HG03457 (cell line): ENCODE measurements at regions not wholly inside any gene's neighbourhood (a gene's known extent, or its start where the extent isn't known, plus 50 kb on each side); places are given as distances from the start of the nearest gene placed in this dataset.
"Not testable (repeated sequence)": the region's sequence is repeated elsewhere in the genome, so short reads cannot be mapped to it uniquely, and the experiment has no call there.

Source experiments
- ATAC-seq: cut with Tn5 transposase; IDR thresholded peaks from one replicate; pipeline ENCODE4 v1.9.1; 2021; ENCODE audit warnings: moderate number of reproducible peaks; ENCODE audit not compliant: unreplicated experiment

DNA sequence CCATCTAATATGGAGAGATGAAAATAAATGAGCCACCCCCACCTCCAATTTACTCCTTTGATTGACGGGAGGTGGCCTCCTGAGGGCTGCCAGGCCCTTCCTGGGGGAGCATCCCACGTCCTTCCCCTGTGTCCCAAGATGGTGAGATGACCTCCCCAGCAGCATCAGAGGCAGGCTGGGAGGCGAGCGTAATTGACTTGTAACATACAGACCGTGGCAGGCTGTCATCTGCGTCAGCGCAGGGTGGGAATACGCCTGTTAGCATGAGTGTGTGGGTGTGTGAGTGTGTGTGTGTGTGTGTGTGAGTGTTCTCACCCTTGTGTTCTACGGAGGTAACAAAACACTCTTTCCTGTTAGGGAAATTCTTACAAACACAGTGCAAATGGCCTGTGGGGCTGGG is 156.9 kb upstream of the CIBAR2 start:
- no peak for ATAC-seq

DNA sequence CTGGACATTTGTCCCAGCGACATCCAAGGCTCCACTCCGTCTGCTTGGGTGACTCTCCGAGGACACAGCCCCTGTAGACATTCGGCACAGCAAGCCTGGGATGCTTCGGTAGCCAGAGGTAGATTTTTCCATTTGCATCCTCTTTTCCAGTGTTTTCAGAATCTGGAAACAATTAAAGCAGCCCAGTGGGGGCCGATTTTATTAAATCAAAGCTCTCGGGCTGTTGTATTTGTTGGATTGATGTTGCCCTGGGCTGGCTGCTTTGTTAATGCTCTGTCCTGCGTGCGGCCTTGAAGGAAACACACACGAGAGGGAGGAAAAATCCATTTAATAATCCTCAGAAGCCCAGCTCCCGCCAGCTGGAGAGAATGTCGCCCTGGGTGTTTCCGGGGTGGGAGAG is 158.1 kb upstream of the CIBAR2 start:
- no peak for ATAC-seq

GRCh38 chr16:85271198-85271597 is 158.9 kb upstream of the CIBAR2 start:
- no peak for ATAC-seq

DNA sequence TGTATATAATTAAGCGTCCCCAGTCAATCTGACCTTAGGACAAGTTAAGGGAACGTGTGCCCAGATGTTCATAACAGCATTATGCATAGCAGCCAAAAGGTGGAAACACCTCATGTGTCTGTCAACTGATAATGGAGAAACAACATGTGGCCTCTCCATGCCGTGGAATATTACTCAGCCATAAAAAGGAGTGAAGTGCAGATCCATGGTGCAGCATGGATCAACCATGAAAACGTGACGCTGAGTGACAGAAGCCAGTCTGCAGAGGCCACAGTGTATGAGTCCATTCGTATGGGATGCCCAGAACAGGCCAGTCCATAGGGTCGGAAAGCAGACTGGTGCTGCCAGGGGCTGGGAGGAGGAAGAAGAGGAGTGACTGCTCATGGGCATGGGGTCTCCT is 161.0 kb upstream of the CIBAR2 start:
- no peak for ATAC-seq

GRCh38 chr16:85274501-85274900 is 162.2 kb upstream of the CIBAR2 start:
- ATAC-seq = no peak

GRCh38 chr16:85274924-85275323 is 162.7 kb upstream of the CIBAR2 start:
- no peak for ATAC-seq

DNA sequence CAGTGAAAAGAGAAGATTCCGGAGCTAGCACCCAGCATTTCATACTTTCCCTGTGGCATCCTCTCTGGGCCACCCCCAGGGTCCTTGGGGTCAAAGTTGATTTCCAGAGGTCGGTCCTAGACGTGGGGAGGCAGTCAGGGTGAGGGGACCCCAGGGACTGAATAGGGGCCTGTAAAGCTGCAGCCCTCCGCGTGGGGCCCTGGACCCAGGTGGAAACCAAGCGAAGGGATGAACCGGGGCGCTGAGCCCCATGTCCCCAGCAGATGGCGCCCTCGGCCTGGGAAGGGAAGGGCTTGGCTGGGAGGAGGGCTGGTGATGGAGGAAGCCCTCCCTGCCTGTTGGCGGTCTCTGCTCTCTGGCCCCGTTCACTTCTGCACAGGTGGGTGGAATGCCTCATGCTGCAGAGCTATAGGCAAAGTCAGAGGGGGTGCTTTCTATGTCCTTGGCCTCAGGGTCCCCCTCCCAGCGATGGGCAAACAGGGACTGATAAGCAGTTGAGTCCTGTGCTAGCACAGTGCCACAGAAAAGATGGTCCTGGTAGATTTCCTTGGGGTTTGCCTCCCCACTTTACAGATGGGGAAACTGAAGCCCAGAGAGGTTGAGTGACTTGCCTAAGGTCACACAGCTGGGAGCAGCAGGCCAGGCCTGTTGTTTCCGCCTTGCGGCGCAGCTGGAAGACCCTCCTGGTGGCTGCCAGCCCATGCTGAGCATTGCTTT is 163.4 kb upstream of the CIBAR2 start:
- no peak for ATAC-seq

- no peak for ATAC-seq
These were observed 164.0 kb upstream of the CIBAR2 start for GRCh38 chr16:85276258-85276657.

GRCh38 chr16:85276721-85277120 is 164.4 kb upstream of the CIBAR2 start:
- no peak for ATAC-seq

GRCh38 chr16:85278839-85279238 is 166.6 kb upstream of the CIBAR2 start:
- no peak for ATAC-seq

- no peak for ATAC-seq
These were observed 167.1 kb upstream of the CIBAR2 start for GRCh38 chr16:85279402-85279801.

GRCh38 chr16:85279825-85280545 is 167.7 kb upstream of the CIBAR2 start:
- no peak for ATAC-seq

DNA sequence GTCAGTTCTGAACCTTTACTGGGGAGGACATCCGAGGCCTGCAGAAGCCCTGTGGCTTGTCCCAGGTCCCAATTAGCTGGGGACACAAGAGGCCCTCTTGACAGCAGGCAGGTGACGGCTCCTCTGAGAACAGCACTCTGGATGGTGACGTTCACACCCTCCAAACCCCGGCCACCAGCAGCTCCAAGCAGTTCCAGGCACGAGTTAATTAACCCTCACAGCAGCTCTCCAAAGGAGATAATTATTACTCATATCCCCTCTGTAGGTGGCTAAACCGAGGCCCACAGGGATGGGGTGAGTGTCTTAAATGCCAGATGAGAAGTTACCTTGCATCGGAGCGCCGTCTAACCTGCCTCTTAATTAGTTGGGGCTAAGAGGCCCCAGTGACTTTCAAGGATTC is 168.9 kb upstream of the CIBAR2 start:
- no peak for ATAC-seq

GRCh38 chr16:85282842-85283241 is 170.6 kb upstream of the CIBAR2 start:
- no peak for ATAC-seq

GRCh38 chr16:85283305-85284050 is 171.2 kb upstream of the CIBAR2 start:
- ATAC-seq = no peak

DNA sequence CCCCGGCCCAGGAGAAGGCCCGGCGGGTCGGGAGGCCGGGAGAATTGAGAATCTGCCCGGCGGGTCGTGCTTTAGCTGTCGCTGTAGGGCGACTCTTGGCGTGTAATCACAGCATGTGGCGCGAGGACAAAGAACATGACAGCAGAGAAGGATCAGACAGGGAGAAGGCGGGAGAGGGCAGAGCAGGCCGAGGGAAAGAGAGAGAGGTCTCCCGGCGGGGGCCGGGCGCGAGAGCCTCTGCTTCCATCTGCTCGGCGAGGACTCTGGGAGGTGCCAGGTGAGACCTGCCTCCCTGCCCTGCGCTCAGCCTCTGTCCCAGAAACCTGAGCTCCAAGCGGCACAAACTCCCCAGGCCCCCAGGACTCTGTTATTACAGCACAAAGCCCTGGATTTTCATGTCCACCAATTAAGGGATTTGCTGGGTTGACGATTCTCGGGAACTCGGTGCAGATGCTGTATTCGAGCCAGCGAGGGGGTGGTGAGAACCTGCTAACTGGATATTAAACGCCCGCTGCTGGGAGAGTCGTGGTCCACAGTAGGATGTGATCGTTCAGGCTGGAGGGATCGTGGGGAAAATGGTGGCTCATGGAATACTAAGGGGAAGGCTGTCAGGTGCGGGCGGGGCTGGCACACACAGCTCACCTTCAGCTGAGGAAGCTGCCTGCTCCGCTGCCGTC is 172.0 kb upstream of the CIBAR2 start:
- ATAC-seq = no peak

- no peak for ATAC-seq
These were observed 173.4 kb upstream of the CIBAR2 start for GRCh38 chr16:85285681-85286065.

DNA sequence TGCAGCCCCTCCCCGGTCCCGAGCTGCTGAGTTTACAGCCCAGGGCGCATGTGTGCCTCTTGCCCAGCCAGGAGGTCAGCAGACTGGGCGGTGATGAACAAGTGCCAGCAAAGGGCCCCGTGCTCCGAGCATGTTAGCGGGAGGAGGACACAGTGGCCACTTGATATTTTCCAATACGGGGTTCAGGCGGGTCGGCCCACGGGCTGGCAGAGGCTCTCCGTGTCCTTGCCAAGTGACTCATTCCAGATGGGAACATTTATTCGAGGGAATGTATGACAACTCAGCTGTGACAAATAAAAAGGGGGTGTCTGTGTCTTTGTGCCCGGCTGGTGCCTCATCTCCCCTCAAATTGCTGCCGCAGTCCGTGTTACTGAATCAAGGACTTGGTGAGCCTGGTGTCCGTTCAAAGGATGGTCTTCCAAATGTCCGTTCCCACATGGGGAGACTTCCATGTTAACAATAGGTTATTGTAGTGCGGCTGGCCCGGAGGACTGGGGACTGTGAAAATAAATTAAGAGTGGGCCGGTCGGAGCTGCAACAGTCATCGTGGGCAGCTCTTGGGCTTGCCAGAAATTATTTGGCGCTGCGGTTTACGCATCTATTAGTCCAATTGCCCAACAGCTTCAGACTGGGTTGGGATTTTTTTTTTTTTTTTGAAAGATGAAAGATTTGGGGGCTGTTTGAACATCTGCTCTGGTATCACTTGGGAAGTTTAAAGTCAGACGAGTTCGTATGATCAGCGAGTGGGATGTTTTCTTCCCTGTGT is 174.0 kb upstream of the CIBAR2 start:
- ATAC-seq = no peak

- ATAC-seq = no peak
These were observed 174.9 kb upstream of the CIBAR2 start for GRCh38 chr16:85286951-85287814.

- not testable (repeated sequence) for ATAC-seq
These were observed 175.5 kb upstream of the CIBAR2 start for GRCh38 chr16:85287815-85288109.
